Eye (tissue), 1 donor: ENCODE measurements at regions not wholly inside any gene's neighbourhood (a gene's known extent, or its start where the extent isn't known, plus 50 kb on each side); places are given as distances from the start of the nearest gene placed in this dataset.
"Not testable (repeated sequence)": the region's sequence is repeated elsewhere in the genome, so short reads cannot be mapped to it uniquely, and the experiment has no call there.

ENCODE experiments used
- DNase-seq: peaks from one replicate; pipeline ENCODE4 v3.0.0-alpha.2; 2015

GRCh38 chr9:17083258-17083657 is 51.6 kb upstream of the CNTLN start:
- DNase-seq: no peak

- peak; percentile 42 for DNase-seq
Observed at GRCh38 chr9:17082343-17083064, 52.3 kb upstream of the CNTLN start.

GRCh38 chr9:17081814-17082213 is 53.0 kb upstream of the CNTLN start:
- DNase-seq: no peak

GRCh38 chr9:17081351-17081750 is 53.5 kb upstream of the CNTLN start:
- no peak for DNase-seq

GRCh38 chr9:17075758-17076485 is 58.9 kb upstream of the CNTLN start:
- no peak for DNase-seq

- no peak for DNase-seq
Observed at GRCh38 chr9:17075146-17075757, 59.6 kb upstream of the CNTLN start.

- not testable (repeated sequence) for DNase-seq
Observed at GRCh38 chr9:17072563-17072962, 62.3 kb upstream of the CNTLN start.

- DNase-seq: no peak
Observed at GRCh38 chr9:17068671-17069070, 66.2 kb upstream of the CNTLN start.

GRCh38 chr9:17065062-17065461 is 69.8 kb upstream of the CNTLN start:
- DNase-seq: no peak

GRCh38 chr9:17064558-17064957 is 70.3 kb upstream of the CNTLN start:
- DNase-seq: no peak

- peak; percentile 57 for DNase-seq
Observed at GRCh38 chr9:17063535-17064135, 71.2 kb upstream of the CNTLN start.

- no peak for DNase-seq
Observed at GRCh38 chr9:17062497-17062896, 72.3 kb upstream of the CNTLN start.

GRCh38 chr9:17060450-17060849 is 74.4 kb upstream of the CNTLN start:
- DNase-seq: no peak

GRCh38 chr9:17059465-17059864 is 75.4 kb upstream of the CNTLN start:
- DNase-seq: no peak

- DNase-seq: no peak
Observed at GRCh38 chr9:17057729-17058128, 77.1 kb upstream of the CNTLN start.

- DNase-seq: no peak
Observed at GRCh38 chr9:17052626-17053025, 82.2 kb upstream of the CNTLN start.

- DNase-seq: peak; percentile 16
Observed at GRCh38 chr9:17045381-17045940, 89.4 kb upstream of the CNTLN start.

GRCh38 chr9:17031546-17031945 is 103.3 kb upstream of the CNTLN start:
- DNase-seq: no peak

GRCh38 chr9:17025281-17025680 is 109.6 kb upstream of the CNTLN start:
- DNase-seq: no peak

- DNase-seq: no peak
Observed at GRCh38 chr9:17024129-17024528, 110.7 kb upstream of the CNTLN start.

GRCh38 chr9:17021387-17021970 is 113.4 kb upstream of the CNTLN start:
- DNase-seq: no peak

- DNase-seq: no peak
Observed at GRCh38 chr9:17019398-17019797, 115.4 kb upstream of the CNTLN start.
